GM23338 (cell line): ENCODE measurements at regions not wholly inside any gene's neighbourhood (a gene's known extent, or its start where the extent isn't known, plus 50 kb on each side); places are given as distances from the start of the nearest gene placed in this dataset.
A peak's percentile ranks its signal among the peaks of the same experiment; 100 is the strongest.

Experiments
- ATAC-seq: fragments of 200-7000 bp; cut with Tn5 transposase; 3 replicates; pipeline ENCODE4 v1.9.1; 2020
- DNase-seq: peaks from one replicate; pipeline ENCODE4 v3.0.0-alpha.2; 2015; ENCODE audit warnings: low spot score
- H2AFZ ChIP-seq: fragments of 200-600 bp; sonication (generic); 2 replicates; pipeline ENCODE4 v1.8.0; 2016; ENCODE audit warnings: antibody characterized with exemption, mild to moderate bottlenecking, moderate library complexity
- H3F3A ChIP-seq: fragments of 200-600 bp; sonication (generic); replicated peaks from 2 replicates; pipeline ENCODE4 v1.8.0; 2017; ENCODE audit warnings: antibody characterized with exemption, mixed run types, low read depth
- H3K27ac ChIP-seq: fragments of 200-600 bp; sonication (generic); 2 replicates; pipeline ENCODE4 v1.6.1; 2016; ENCODE audit warnings: low read depth
- H3K27me3 ChIP-seq: fragments of 200-600 bp; sonication (generic); 2 replicates; pipeline ENCODE4 v1.8.0; 2016; ENCODE audit warnings: mild to moderate bottlenecking, mixed run types, moderate library complexity; ENCODE audit not compliant: insufficient read depth
- H3K36me3 ChIP-seq: fragments of 200-600 bp; sonication (generic); 2 replicates; pipeline ENCODE4 v1.8.0; 2016; ENCODE audit warnings: mild to moderate bottlenecking; ENCODE audit not compliant: insufficient read depth
- H3K4me1 ChIP-seq: fragments of 200-600 bp; sonication (generic); 2 replicates; pipeline ENCODE4 v1.8.0; 2016; ENCODE audit warnings: mild to moderate bottlenecking, moderate library complexity; ENCODE audit not compliant: insufficient read depth
- H3K4me2 ChIP-seq: fragments of 200-600 bp; sonication (generic); 2 replicates; pipeline ENCODE4 v1.7.1; 2017; ENCODE audit warnings: mixed run types
- H3K4me3 ChIP-seq: fragments of 200-600 bp; sonication (generic); 2 replicates; pipeline ENCODE4 v1.6.1; 2016; ENCODE audit warnings: mixed run types
- H3K79me2 ChIP-seq: fragments of 200-600 bp; sonication (generic); replicated peaks from 2 replicates; pipeline ENCODE4 v1.8.0; 2017; ENCODE audit warnings: mild to moderate bottlenecking; ENCODE audit not compliant: insufficient read depth
- H3K9me2 ChIP-seq: fragments of 200-600 bp; sonication (generic); 2 replicates; pipeline ENCODE4 v1.8.0; 2017; ENCODE audit not compliant: insufficient read depth
- H4K20me1 ChIP-seq: fragments of 200-600 bp; sonication (generic); replicated peaks from 2 replicates; pipeline ENCODE4 v1.8.0; 2017; ENCODE audit warnings: mild to moderate bottlenecking; ENCODE audit not compliant: insufficient read depth
- H3K27ac Mint-ChIP-seq: 2 replicates; pipeline ENCODE4 v1.8.0; 2020; ENCODE audit warnings: inconsistent platforms, mild to moderate bottlenecking, moderate library complexity, mixed read lengths
- H3K27me3 Mint-ChIP-seq: 3 replicates; pipeline ENCODE4 v1.8.0; 2022; ENCODE audit warnings: low read depth, mild to moderate bottlenecking, moderate library complexity, mixed read lengths, inconsistent platforms; ENCODE audit not compliant: insufficient read depth, poor library complexity
- H3K36me3 Mint-ChIP-seq: 3 replicates; pipeline ENCODE4 v1.8.0; 2021; ENCODE audit warnings: low read depth, mild to moderate bottlenecking, inconsistent platforms, moderate library complexity, mixed read lengths
- H3K4me1 Mint-ChIP-seq: 3 replicates; pipeline ENCODE4 v1.8.0; 2020; ENCODE audit warnings: mild to moderate bottlenecking, inconsistent platforms, mixed read lengths
- H3K4me3 Mint-ChIP-seq: 3 replicates; pipeline ENCODE4 v1.8.0; 2021; ENCODE audit warnings: moderate library complexity, mild to moderate bottlenecking, inconsistent platforms, mixed read lengths
- H3K9me3 Mint-ChIP-seq: 3 replicates; pipeline ENCODE4 v1.8.0; 2020; ENCODE audit warnings: moderate library complexity, mild to moderate bottlenecking, inconsistent platforms, mixed read lengths
- CTCF ChIP-seq, 2 experiments: fragments of 200-600 bp in 1 of 2; sonication (generic) in 1 of 2; conservative IDR thresholded peaks; 2 replicates each; pipeline versions ENCODE4 v1.5.1 to v1.6.1; 2016 to 2017; ENCODE audit warnings: antibody characterized with exemption in 2 of 2, low read depth in 2 of 2, mild to moderate bottlenecking in 2 of 2, moderate library complexity in 1 of 2
- NANOG ChIP-seq: IDR thresholded peaks from 2 replicates; pipeline ENCODE4 v1.6.1; 2016; ENCODE audit warnings: antibody characterized with exemption, borderline replicate concordance
- POLR2AphosphoS5 ChIP-seq: IDR thresholded peaks from 2 replicates; pipeline ENCODE4 v1.6.1; 2016; ENCODE audit warnings: antibody characterized with exemption, low read depth
- ZNF331 ChIP-seq: fragments of 250-450 bp; sonication (Bioruptor Pico); IDR thresholded peaks from 2 replicates; pipeline ENCODE4 v1.5.0; 2020; ENCODE audit warnings: low read depth, mild to moderate bottlenecking, moderate library complexity
- ZNF462 ChIP-seq: fragments of 250-450 bp; sonication (Bioruptor Pico); IDR thresholded peaks from 2 replicates; pipeline ENCODE4 v1.5.0; 2020; ENCODE audit warnings: mild to moderate bottlenecking, moderate library complexity

DNA sequence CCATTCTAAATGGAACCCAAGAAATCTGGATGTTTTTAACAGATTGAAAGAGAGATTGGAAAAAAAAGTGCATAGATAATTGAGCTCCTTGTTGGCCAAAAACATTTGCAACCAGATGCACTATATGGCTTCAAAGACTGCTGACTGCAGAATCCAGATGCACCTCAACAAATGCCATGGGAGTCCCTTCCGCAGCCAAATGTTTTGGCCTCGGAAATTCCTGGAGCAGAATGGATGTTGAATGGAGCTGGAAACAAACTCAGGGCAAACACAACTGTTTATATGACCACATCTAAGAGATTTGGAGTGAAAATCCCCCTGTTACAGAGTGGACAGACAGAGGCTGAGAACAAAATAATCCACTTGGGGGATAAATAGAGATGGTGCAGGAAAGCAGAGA is 285.0 kb upstream of the NFIA start (continued):
- TF ChIP-seq ZNF462 (CRISPR knock-in tag), result no peak
- no peak for TF ChIP-seq CTCF (conservative IDR thresholded peaks at IDR 0.05; ENCODE audit: low read depth in 2 of 2)
- no peak for TF ChIP-seq POLR2AphosphoS5
- no peak for TF ChIP-seq ZNF331 (CRISPR knock-in tag)

- H3K36me3 Mint-ChIP-seq, result no peaks in the 10 kb centered on the region
- Histone ChIP-seq H3K27me3 (no peaks in the 10 kb centered on the region), H3K4me1 (no peaks in the 10 kb centered on the region), H3K79me2 (no peaks in the 10 kb centered on the region), H3K4me3 (no peak overlapping the region), H3F3A (no peaks in the 10 kb centered on the region), H3K9me2 (peaks cover 13% of the 10 kb centered on the region; the same call in 1 of the 2 replicates), H3K27ac (no peak overlapping the region), H2AFZ (0 out of 2 replicates have a peak overlapping the region, but pooled peaks have one; percentile 47), H3K36me3 (no peaks in the 10 kb centered on the region), H3K4me2 (no peak overlapping the region), H4K20me1 (no peaks in the 10 kb centered on the region)
- DNase-seq, result no peak
- no peaks in the 10 kb centered on the region for H3K4me1 Mint-ChIP-seq
- ATAC-seq, result no peak
- no peak overlapping the region for H3K4me3 Mint-ChIP-seq
- H3K27me3 Mint-ChIP-seq, result no peaks in the 10 kb centered on the region
- H3K9me3 Mint-ChIP-seq, result no peaks in the 10 kb centered on the region
- H3K27ac Mint-ChIP-seq, result no peak overlapping the region
- no peak for TF ChIP-seq ZNF462 (CRISPR knock-in tag)
- no peak for TF ChIP-seq NANOG
- TF ChIP-seq CTCF (conservative IDR thresholded peaks at IDR 0.05; ENCODE audit: low read depth in 2 of 2), result no peak
These were observed 291.1 kb upstream of the NFIA start for GRCh38 chr1:60791226-60791625.
